Hematopoietic multipotent progenitor cell treated with erythropoietin and hydrocortisone succinate and interleukin-3 and kit ligand, for 15 days (in vitro differentiated cells): ENCODE measurements at regions not wholly inside any gene's neighbourhood (a gene's known extent, or its start where the extent isn't known, plus 50 kb on each side); places are given as distances from the start of the nearest gene placed in this dataset.

Experiments used
- DNase-seq: peaks from one replicate; pipeline ENCODE4 v3.0.0-alpha.2; 2015; ENCODE audit warnings: low spot score

GRCh38 chr3:73295876-73296635 lies 234.6 kb downstream of the EBLN2 start:
- no peak for DNase-seq

GRCh38 chr3:73296859-73297258 lies 235.4 kb downstream of the EBLN2 start:
- DNase-seq = no peak

- no peak for DNase-seq
These were observed 237.1 kb downstream of the EBLN2 start for GRCh38 chr3:73298243-73299183.

GRCh38 chr3:73299184-73299691 lies 237.8 kb downstream of the EBLN2 start:
- no peak for DNase-seq

- DNase-seq = no peak
These were observed 252.9 kb downstream of the EBLN2 start for GRCh38 chr3:73314151-73314951.

GRCh38 chr3:73315706-73316105 lies 254.2 kb downstream of the EBLN2 start:
- no peak for DNase-seq

GRCh38 chr3:73319179-73319769 lies 257.8 kb downstream of the EBLN2 start:
- no peak for DNase-seq

- no peak for DNase-seq
These were observed 260.0 kb downstream of the EBLN2 start for GRCh38 chr3:73321286-73321999.

GRCh38 chr3:73324203-73325155 lies 263.0 kb downstream of the EBLN2 start:
- DNase-seq = no peak

GRCh38 chr3:73326396-73326795 lies 264.9 kb downstream of the EBLN2 start:
- no peak for DNase-seq

GRCh38 chr3:73327052-73327451 lies 265.6 kb downstream of the EBLN2 start:
- DNase-seq = no peak
